ENCODE measurements at regions not wholly inside any gene's neighbourhood (a gene's known extent, or its start where the extent isn't known, plus 50 kb on each side); places are given as distances from the start of the nearest gene placed in this dataset.

GRCh38 chr11:45396394-45396793 is 110.3 kb upstream of the SYT13 start:
- H3K4me3 ChIP-seq (ENCODE audit: low read length): no peak overlapping the region
- no peak for TF ChIP-seq CTCF (conservative IDR thresholded peaks at IDR 0.05; ENCODE audit: low read depth, low read length)
- DNase-seq (ENCODE audit: low read depth): no peak

- DNase-seq (ENCODE audit: low read depth): no peak
- no peak for TF ChIP-seq CTCF (conservative IDR thresholded peaks at IDR 0.05; ENCODE audit: low read depth, low read length)
- no peak overlapping the region for H3K4me3 ChIP-seq (ENCODE audit: low read length)
These were observed 109.8 kb upstream of the SYT13 start for GRCh38 chr11:45395947-45396346.

GRCh38 chr11:45395421-45395820 is 109.3 kb upstream of the SYT13 start:
- no peak overlapping the region for H3K4me3 ChIP-seq (ENCODE audit: low read length)
- no peak for TF ChIP-seq CTCF (conservative IDR thresholded peaks at IDR 0.05; ENCODE audit: low read depth, low read length)
- no peak for DNase-seq (ENCODE audit: low read depth)

GRCh38 chr11:45394294-45395085 is 108.3 kb upstream of the SYT13 start:
- no peak for TF ChIP-seq CTCF (conservative IDR thresholded peaks at IDR 0.05; ENCODE audit: low read depth, low read length)
- no peak overlapping the region for H3K4me3 ChIP-seq (ENCODE audit: low read length)
- DNase-seq (ENCODE audit: low read depth): no peak

- no peak for TF ChIP-seq CTCF (conservative IDR thresholded peaks at IDR 0.05; ENCODE audit: low read depth, low read length)
- H3K4me3 ChIP-seq (ENCODE audit: low read length): no peak overlapping the region
- DNase-seq (ENCODE audit: low read depth): no peak
These were observed 107.7 kb upstream of the SYT13 start for GRCh38 chr11:45393826-45394225.

- no peak for DNase-seq (ENCODE audit: low read depth)
- H3K4me3 ChIP-seq (ENCODE audit: low read length): no peak overlapping the region
- no peak for TF ChIP-seq CTCF (conservative IDR thresholded peaks at IDR 0.05; ENCODE audit: low read depth, low read length)
These were observed 107.2 kb upstream of the SYT13 start for GRCh38 chr11:45393334-45393733.

- no peak for TF ChIP-seq CTCF (conservative IDR thresholded peaks at IDR 0.05; ENCODE audit: low read depth, low read length)
- DNase-seq (ENCODE audit: low read depth): no peak
- no peak overlapping the region for H3K4me3 ChIP-seq (ENCODE audit: low read length)
These were observed 106.5 kb upstream of the SYT13 start for GRCh38 chr11:45392591-45393091.

Data from retinal pigment epithelial cell (primary cell).